MM.1S (cell line): ENCODE measurements at regions not wholly inside any gene's neighbourhood (a gene's known extent, or its start where the extent isn't known, plus 50 kb on each side); places are given as distances from the start of the nearest gene placed in this dataset.

Experiments
- EZH2 ChIP-seq: fragments of 300-600 bp; sonication (generic); optimal IDR thresholded peaks from 2 replicates; pipeline ENCODE3; 2017; ENCODE audit warnings: low read depth, mild to moderate bottlenecking, antibody characterized with exemption, low read length, mixed read lengths
- TF ChIP-seq, protein P1 (sequence below): fragments of 300-600 bp; sonication (generic); IDR thresholded peaks from 2 replicates; pipeline ENCODE4 v1.5.1; 2016; ENCODE audit warnings: antibody characterized with exemption, low read length, mixed read lengths

GRCh38 chr10:3260066-3260834 is 87.7 kb upstream of the PITRM1 start:
- TF ChIP-seq, protein P1, sequence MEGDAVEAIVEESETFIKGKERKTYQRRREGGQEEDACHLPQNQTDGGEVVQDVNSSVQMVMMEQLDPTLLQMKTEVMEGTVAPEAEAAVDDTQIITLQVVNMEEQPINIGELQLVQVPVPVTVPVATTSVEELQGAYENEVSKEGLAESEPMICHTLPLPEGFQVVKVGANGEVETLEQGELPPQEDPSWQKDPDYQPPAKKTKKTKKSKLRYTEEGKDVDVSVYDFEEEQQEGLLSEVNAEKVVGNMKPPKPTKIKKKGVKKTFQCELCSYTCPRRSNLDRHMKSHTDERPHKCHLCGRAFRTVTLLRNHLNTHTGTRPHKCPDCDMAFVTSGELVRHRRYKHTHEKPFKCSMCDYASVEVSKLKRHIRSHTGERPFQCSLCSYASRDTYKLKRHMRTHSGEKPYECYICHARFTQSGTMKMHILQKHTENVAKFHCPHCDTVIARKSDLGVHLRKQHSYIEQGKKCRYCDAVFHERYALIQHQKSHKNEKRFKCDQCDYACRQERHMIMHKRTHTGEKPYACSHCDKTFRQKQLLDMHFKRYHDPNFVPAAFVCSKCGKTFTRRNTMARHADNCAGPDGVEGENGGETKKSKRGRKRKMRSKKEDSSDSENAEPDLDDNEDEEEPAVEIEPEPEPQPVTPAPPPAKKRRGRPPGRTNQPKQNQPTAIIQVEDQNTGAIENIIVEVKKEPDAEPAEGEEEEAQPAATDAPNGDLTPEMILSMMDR: no peak
- TF ChIP-seq EZH2: no peak
